Testis (tissue), 2 donors: ENCODE measurements at regions not wholly inside any gene's neighbourhood (a gene's known extent, or its start where the extent isn't known, plus 50 kb on each side); places are given as distances from the start of the nearest gene placed in this dataset.

Source experiments
- DNase-seq: peaks from one replicate; pipeline ENCODE4 v3.0.0-alpha.2; 2019
- H3K27ac ChIP-seq, 2 donors: fragments of 200-600 bp; sonication (generic); one replicate each; pipeline ENCODE4 v1.5.1; 2019
- H3K27me3 ChIP-seq: fragments of 200-600 bp; sonication (generic); one replicate; pipeline ENCODE4 v1.5.1; 2019
- H3K36me3 ChIP-seq: fragments of 200-600 bp; sonication (generic); one replicate; pipeline ENCODE4 v1.5.1; 2017; ENCODE audit warnings: low read depth; ENCODE audit errors: missing control alignments
- H3K4me1 ChIP-seq: fragments of 200-600 bp; sonication (generic); one replicate; pipeline ENCODE4 v1.5.1; 2019
- H3K4me3 ChIP-seq, 2 donors: fragments of 200-600 bp; sonication (generic); one replicate each; pipeline ENCODE4 v1.5.1; 2017 to 2019
- H3K9me3 ChIP-seq: fragments of 200-600 bp; sonication (generic); one replicate; pipeline ENCODE4 v1.5.1; 2017
- POLR2A ChIP-seq: fragments of 450-650 bp; IDR thresholded peaks from one replicate; pipeline ENCODE4 v1.6.1; 2017; ENCODE audit warnings: antibody characterized with exemption, mild to moderate bottlenecking, moderate library complexity
- WGBS, 2 donors: methylation state at CpG; one replicate each; pipeline ENCODE4 v1.1.5; 2018; 5-methylcytosine and 5-hydroxymethylcytosine counted together
- intact Hi-C: fragments of 100-400 bp; cut with DNase I; formaldehyde crosslinking; loops from one replicate; pipeline ENCODE4 v1.15.1; 2023; ENCODE audit warnings: low total_unique reads
- TF ChIP-seq, protein P1 (sequence below), 3 experiments: fragments of 450-650 bp in 2 of 3; fragments of 200-600 bp in 1 of 3; sonication (generic) in 1 of 3; IDR thresholded peaks; one replicate each; pipeline ENCODE4 v1.5.1; 2016 to 2019; ENCODE audit warnings: antibody characterized with exemption in 3 of 3, mild to moderate bottlenecking in 2 of 3, moderate library complexity in 1 of 3

GRCh38 chr16:51814617-51815016, 663.5 kb upstream of the SALL1 start:
- intact Hi-C loops, result no loop called here
- no peak for DNase-seq

GRCh38 chr16:51813609-51814008, 662.5 kb upstream of the SALL1 start:
- no peak overlapping the region for H3K27ac ChIP-seq
- H3K4me3 ChIP-seq, result no peak overlapping the region
- no peak for DNase-seq
- intact Hi-C loops, result no loop called here
- no peaks in the 10 kb centered on the region for H3K4me1 ChIP-seq
- TF ChIP-seq, protein P1, sequence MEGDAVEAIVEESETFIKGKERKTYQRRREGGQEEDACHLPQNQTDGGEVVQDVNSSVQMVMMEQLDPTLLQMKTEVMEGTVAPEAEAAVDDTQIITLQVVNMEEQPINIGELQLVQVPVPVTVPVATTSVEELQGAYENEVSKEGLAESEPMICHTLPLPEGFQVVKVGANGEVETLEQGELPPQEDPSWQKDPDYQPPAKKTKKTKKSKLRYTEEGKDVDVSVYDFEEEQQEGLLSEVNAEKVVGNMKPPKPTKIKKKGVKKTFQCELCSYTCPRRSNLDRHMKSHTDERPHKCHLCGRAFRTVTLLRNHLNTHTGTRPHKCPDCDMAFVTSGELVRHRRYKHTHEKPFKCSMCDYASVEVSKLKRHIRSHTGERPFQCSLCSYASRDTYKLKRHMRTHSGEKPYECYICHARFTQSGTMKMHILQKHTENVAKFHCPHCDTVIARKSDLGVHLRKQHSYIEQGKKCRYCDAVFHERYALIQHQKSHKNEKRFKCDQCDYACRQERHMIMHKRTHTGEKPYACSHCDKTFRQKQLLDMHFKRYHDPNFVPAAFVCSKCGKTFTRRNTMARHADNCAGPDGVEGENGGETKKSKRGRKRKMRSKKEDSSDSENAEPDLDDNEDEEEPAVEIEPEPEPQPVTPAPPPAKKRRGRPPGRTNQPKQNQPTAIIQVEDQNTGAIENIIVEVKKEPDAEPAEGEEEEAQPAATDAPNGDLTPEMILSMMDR (IDR thresholded peaks at IDR 0.05), result no peak
- no peak for TF ChIP-seq POLR2A
- no peaks in the 10 kb centered on the region for H3K36me3 ChIP-seq
- WGBS, 2 donors, result 87 to 92% methylated on average over 4 of the region's 4 CpGs
- no peaks in the 10 kb centered on the region for H3K9me3 ChIP-seq
- no peaks in the 10 kb centered on the region for H3K27me3 ChIP-seq

More at GRCh38 chr16:51814617-51815016, 663.5 kb upstream of the SALL1 start:
- WGBS, 2 donors, result 72 to 76% methylated on average over 3 of the region's 3 CpGs
- H3K4me3 ChIP-seq, result no peak overlapping the region
- no peaks in the 10 kb centered on the region for H3K4me1 ChIP-seq
- H3K27me3 ChIP-seq, result no peaks in the 10 kb centered on the region
- no peaks in the 10 kb centered on the region for H3K36me3 ChIP-seq
- no peak overlapping the region for H3K27ac ChIP-seq
- TF ChIP-seq POLR2A, result no peak
- TF ChIP-seq, protein P1 (IDR thresholded peaks at IDR 0.05), result no peak
- H3K9me3 ChIP-seq, result no peaks in the 10 kb centered on the region

- DNase-seq, result no peak
These were observed 661.9 kb upstream of the SALL1 start for GRCh38 chr16:51812945-51813344.

GRCh38 chr16:51807551-51807950, 656.5 kb upstream of the SALL1 start:
- H3K27ac ChIP-seq, result no peak overlapping the region
- H3K9me3 ChIP-seq, result no peaks in the 10 kb centered on the region
- intact Hi-C loops, result no loop called here
- 77 to 80% methylated on average over 2 of the region's 2 CpGs for WGBS, 2 donors
- TF ChIP-seq POLR2A, result no peak
- TF ChIP-seq, protein P1 (IDR thresholded peaks at IDR 0.05), result no peak
- H3K27me3 ChIP-seq, result no peaks in the 10 kb centered on the region
- no peak overlapping the region for H3K4me3 ChIP-seq
- H3K4me1 ChIP-seq, result no peaks in the 10 kb centered on the region
- no peak for DNase-seq
- H3K36me3 ChIP-seq, result no peaks in the 10 kb centered on the region

More at GRCh38 chr16:51812945-51813344, 661.9 kb upstream of the SALL1 start:
- 88 to 94% methylated on average over 2 of the region's 2 CpGs for WGBS, 2 donors
- no peaks in the 10 kb centered on the region for H3K27me3 ChIP-seq
- H3K27ac ChIP-seq, result no peak overlapping the region
- no peaks in the 10 kb centered on the region for H3K4me1 ChIP-seq
- intact Hi-C loops, result no loop called here
- TF ChIP-seq, protein P1 (IDR thresholded peaks at IDR 0.05), result no peak
- TF ChIP-seq POLR2A, result no peak
- H3K4me3 ChIP-seq, result no peak overlapping the region
- no peaks in the 10 kb centered on the region for H3K36me3 ChIP-seq
- no peaks in the 10 kb centered on the region for H3K9me3 ChIP-seq

GRCh38 chr16:51801635-51802034, 650.6 kb upstream of the SALL1 start:
- TF ChIP-seq, protein P1 (IDR thresholded peaks at IDR 0.05), result no peak
- TF ChIP-seq POLR2A, result no peak
- DNase-seq, result no peak
- intact Hi-C loops, result no loop called here

More at GRCh38 chr16:51801635-51802034, 650.6 kb upstream of the SALL1 start:
- no peak overlapping the region for H3K27ac ChIP-seq
- H3K27me3 ChIP-seq, result no peaks in the 10 kb centered on the region
- no peak overlapping the region for H3K4me3 ChIP-seq
- H3K36me3 ChIP-seq, result no peaks in the 10 kb centered on the region
- H3K9me3 ChIP-seq, result no peaks in the 10 kb centered on the region
- H3K4me1 ChIP-seq, result no peaks in the 10 kb centered on the region
